ENCODE measurements at regions not wholly inside any gene's neighbourhood (a gene's known extent, or its start where the extent isn't known, plus 50 kb on each side); places are given as distances from the start of the nearest gene placed in this dataset.
"Not testable (repeated sequence)": the region's sequence is repeated elsewhere in the genome, so short reads cannot be mapped to it uniquely, and the experiment has no call there.

DNA sequence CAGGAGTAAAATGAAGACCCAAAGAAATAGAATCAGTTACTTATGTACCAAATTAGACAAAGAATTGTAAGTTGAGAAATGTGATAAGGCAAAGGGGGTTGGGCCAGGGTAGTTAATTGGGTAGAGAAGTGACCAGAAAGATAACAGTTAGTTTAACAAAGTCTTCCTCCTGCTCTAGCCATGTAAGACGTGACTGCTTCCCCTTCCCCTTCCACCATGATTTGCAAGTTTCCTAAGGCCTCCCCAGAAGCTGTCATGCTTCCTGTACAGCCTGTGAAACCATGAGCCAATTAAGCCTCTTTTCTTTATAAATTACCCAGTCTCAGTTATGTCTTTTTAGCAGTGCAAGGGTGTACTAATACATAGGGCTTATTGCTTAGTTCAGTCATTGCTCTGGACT lies 142.0 kb upstream of the PDE4B start:
- H3K27me3 ChIP-seq (ENCODE audit: insufficient read depth, low read length), result no peaks in the 10 kb centered on the region
- peaks cover 3 to 14% of the 10 kb centered on the region in 2 donors for H3K27me3 Mint-ChIP-seq
- peaks cover 0 to 18% (median 6%) of the 10 kb centered on the region in 8 donors for H3K9me3 Mint-ChIP-seq
- H3K9me3 ChIP-seq (ENCODE audit: control insufficient read depth in 1 of 2, low read length in 2 of 2), result no peaks in the 10 kb centered on the region
- no peak overlapping the region for H3K27ac ChIP-seq (ENCODE audit: low read depth, low read length)
- no peaks in the 10 kb centered on the region for H3K4me1 ChIP-seq (ENCODE audit: insufficient read depth, low read length)
- POLR2A ChIA-PET (ENCODE audit: partially characterized antibody), result no interaction called here
- no peaks in the 10 kb centered on the region for H3K36me3 ChIP-seq (ENCODE audit: insufficient read depth, low read length)
- intact Hi-C loops (cut with micrococcal nuclease), result no loop called here
- no peaks in the 10 kb centered on the region for H3K4me1 Mint-ChIP-seq
- no peak overlapping the region for H3K4me3 Mint-ChIP-seq
- H3K4me3 ChIP-seq (ENCODE audit: low read length in 2 of 2), result no peak overlapping the region
- no peak for DNase-seq
- H3K36me3 Mint-ChIP-seq, result no peaks in the 10 kb centered on the region
- CTCF ChIA-PET (ENCODE audit: partially characterized antibody), result no interaction called here
- H3K27ac Mint-ChIP-seq, result no peak overlapping the region

GRCh38 chr1:65654526-65654925 lies 138.2 kb upstream of the PDE4B start:
- POLR2A ChIA-PET (ENCODE audit: partially characterized antibody); CTCF ChIA-PET (ENCODE audit: partially characterized antibody); DNase-seq; H3K36me3 ChIP-seq (ENCODE audit: insufficient read depth, low read length); H3K4me1 ChIP-seq (ENCODE audit: insufficient read depth, low read length); H3K9me3 Mint-ChIP-seq; H3K27ac Mint-ChIP-seq; H3K27ac ChIP-seq (ENCODE audit: low read depth, low read length); H3K4me1 Mint-ChIP-seq; H3K36me3 Mint-ChIP-seq; H3K4me3 ChIP-seq (ENCODE audit: low read length in 2 of 2); H3K27me3 Mint-ChIP-seq; H3K27me3 ChIP-seq (ENCODE audit: insufficient read depth, low read length); H3K4me3 Mint-ChIP-seq; intact Hi-C loops (cut with micrococcal nuclease); H3K9me3 ChIP-seq (ENCODE audit: control insufficient read depth in 1 of 2, low read length in 2 of 2): not testable (repeated sequence)

GRCh38 chr1:65657609-65658008 lies 135.1 kb upstream of the PDE4B start:
- POLR2A ChIA-PET (ENCODE audit: partially characterized antibody); H3K27ac Mint-ChIP-seq; H3K27ac ChIP-seq (ENCODE audit: low read depth, low read length); H3K36me3 ChIP-seq (ENCODE audit: insufficient read depth, low read length); H3K4me3 Mint-ChIP-seq; H3K9me3 ChIP-seq (ENCODE audit: control insufficient read depth in 1 of 2, low read length in 2 of 2); H3K36me3 Mint-ChIP-seq; H3K27me3 Mint-ChIP-seq; intact Hi-C loops (cut with micrococcal nuclease); H3K4me1 Mint-ChIP-seq; H3K4me1 ChIP-seq (ENCODE audit: insufficient read depth, low read length); H3K9me3 Mint-ChIP-seq; H3K27me3 ChIP-seq (ENCODE audit: insufficient read depth, low read length); DNase-seq; H3K4me3 ChIP-seq (ENCODE audit: low read length in 2 of 2); CTCF ChIA-PET (ENCODE audit: partially characterized antibody): not testable (repeated sequence)

DNA sequence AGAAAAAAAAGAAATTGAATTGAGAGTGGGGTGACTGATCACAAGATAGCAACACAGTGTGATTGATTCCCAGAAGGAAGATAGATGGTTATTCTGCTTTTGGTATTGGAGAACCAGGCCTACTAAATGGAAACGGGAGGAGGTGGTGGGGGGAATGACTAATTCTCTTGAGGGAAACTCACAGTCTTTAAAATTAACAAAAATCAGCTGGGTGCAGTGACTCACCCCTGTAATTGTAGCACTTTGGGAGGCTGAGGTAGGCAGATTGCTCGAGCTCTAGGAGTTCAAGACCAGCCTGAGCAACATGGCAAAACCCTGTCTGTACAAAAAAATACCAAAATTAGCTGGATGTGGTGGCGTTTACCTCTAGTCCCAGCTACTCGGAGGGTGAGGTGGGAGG lies 134.6 kb upstream of the PDE4B start:
- Mint-ChIP-seq H3K4me1 (no peaks in the 10 kb centered on the region), H3K27me3 (peaks cover 1 to 8% of the 10 kb centered on the region in 2 donors), H3K27ac (no peak overlapping the region), H3K4me3 (no peak overlapping the region), H3K9me3 (peaks cover 0 to 9% (median 2%) of the 10 kb centered on the region in 8 donors), H3K36me3 (no peaks in the 10 kb centered on the region)
- H3K36me3 ChIP-seq (ENCODE audit: insufficient read depth, low read length), result no peaks in the 10 kb centered on the region
- ChIA-PET CTCF (ENCODE audit: partially characterized antibody) (no interaction called here), POLR2A (ENCODE audit: partially characterized antibody) (no interaction called here)
- H3K27me3 ChIP-seq (ENCODE audit: insufficient read depth, low read length), result no peaks in the 10 kb centered on the region
- DNase-seq, result no peak
- no peaks in the 10 kb centered on the region for H3K4me1 ChIP-seq (ENCODE audit: insufficient read depth, low read length)
- H3K9me3 ChIP-seq (ENCODE audit: control insufficient read depth in 1 of 2, low read length in 2 of 2), result no peaks in the 10 kb centered on the region
- no peak overlapping the region for H3K4me3 ChIP-seq (ENCODE audit: low read length in 2 of 2)
- no peak overlapping the region for H3K27ac ChIP-seq (ENCODE audit: low read depth, low read length)
- intact Hi-C loops (cut with micrococcal nuclease), result no loop called here

GRCh38 chr1:65668368-65668767 lies 124.3 kb upstream of the PDE4B start:
- peaks cover 3% of the 10 kb centered on the region for H3K27me3 ChIP-seq (ENCODE audit: insufficient read depth, low read length)
- no peaks in the 10 kb centered on the region for H3K9me3 ChIP-seq (ENCODE audit: control insufficient read depth in 1 of 2, low read length in 2 of 2)
- no peaks in the 10 kb centered on the region for H3K36me3 ChIP-seq (ENCODE audit: insufficient read depth, low read length)
- Mint-ChIP-seq H3K36me3 (peaks cover 3 to 10% of the 10 kb centered on the region in 2 donors), H3K27me3 (peaks cover 10 to 18% of the 10 kb centered on the region in 2 donors), H3K9me3 (peaks cover 3 to 29% (median 18%) of the 10 kb centered on the region in 8 donors), H3K27ac (no peak overlapping the region), H3K4me1 (no peaks in the 10 kb centered on the region), H3K4me3 (no peak overlapping the region)
- ChIA-PET POLR2A (ENCODE audit: partially characterized antibody) (no interaction called here), CTCF (ENCODE audit: partially characterized antibody) (no interaction called here)
- DNase-seq, result no peak
- H3K4me3 ChIP-seq (ENCODE audit: low read length in 2 of 2), result no peak overlapping the region
- no peak overlapping the region for H3K27ac ChIP-seq (ENCODE audit: low read depth, low read length)
- intact Hi-C loops (cut with micrococcal nuclease), result no loop called here
- H3K4me1 ChIP-seq (ENCODE audit: insufficient read depth, low read length), result no peaks in the 10 kb centered on the region

- ChIA-PET POLR2A (ENCODE audit: partially characterized antibody) (no interaction called here), CTCF (ENCODE audit: partially characterized antibody) (no interaction called here)
- H3K36me3 Mint-ChIP-seq, result peaks cover 3 to 10% of the 10 kb centered on the region in 2 donors
- H3K4me3 Mint-ChIP-seq, result no peak overlapping the region
- peaks cover 3 to 25% (median 16%) of the 10 kb centered on the region in 8 donors for H3K9me3 Mint-ChIP-seq
- Histone ChIP-seq H3K27me3 (ENCODE audit: insufficient read depth, low read length) (peaks cover 3% of the 10 kb centered on the region), H3K9me3 (ENCODE audit: control insufficient read depth in 1 of 2, low read length in 2 of 2) (no peaks in the 10 kb centered on the region), H3K27ac (ENCODE audit: low read depth, low read length) (no peak overlapping the region), H3K4me3 (ENCODE audit: low read length in 2 of 2) (no peak overlapping the region), H3K36me3 (ENCODE audit: insufficient read depth, low read length) (no peaks in the 10 kb centered on the region), H3K4me1 (ENCODE audit: insufficient read depth, low read length) (no peaks in the 10 kb centered on the region)
- H3K27ac Mint-ChIP-seq, result no peak overlapping the region
- intact Hi-C loops (cut with micrococcal nuclease), result no loop called here
- H3K4me1 Mint-ChIP-seq, result no peaks in the 10 kb centered on the region
- DNase-seq, result no peak
- peaks cover 10 to 13% of the 10 kb centered on the region in 2 donors for H3K27me3 Mint-ChIP-seq
Observed at GRCh38 chr1:65670518-65670917, 122.2 kb upstream of the PDE4B start.

DNA sequence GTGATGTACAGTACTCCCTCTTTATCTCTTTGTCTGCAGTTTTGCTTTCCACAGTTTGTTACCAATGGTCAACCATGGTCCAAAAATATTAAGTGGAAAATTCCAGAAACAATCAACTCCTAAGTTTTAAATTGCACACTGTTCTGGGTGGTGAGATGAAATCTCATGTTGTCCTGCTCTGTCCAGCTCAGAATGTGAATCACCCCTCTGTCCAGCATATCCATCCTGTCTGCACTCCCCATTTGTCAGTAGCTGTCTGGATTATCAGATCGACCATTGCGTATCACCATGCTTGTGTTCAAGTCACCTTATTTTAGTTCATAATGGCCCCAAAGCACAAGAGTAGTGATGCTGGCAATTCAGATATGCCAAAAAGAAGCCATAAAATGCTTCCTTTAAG lies 118.2 kb upstream of the PDE4B start:
- Histone ChIP-seq H3K36me3 (ENCODE audit: insufficient read depth, low read length) (no peaks in the 10 kb centered on the region), H3K27me3 (ENCODE audit: insufficient read depth, low read length) (no peaks in the 10 kb centered on the region), H3K4me3 (ENCODE audit: low read length in 2 of 2) (no peak overlapping the region), H3K9me3 (ENCODE audit: control insufficient read depth in 1 of 2, low read length in 2 of 2) (no peaks in the 10 kb centered on the region), H3K27ac (ENCODE audit: low read depth, low read length) (no peak overlapping the region), H3K4me1 (ENCODE audit: insufficient read depth, low read length) (no peaks in the 10 kb centered on the region)
- peaks cover 2 to 4% of the 10 kb centered on the region in 2 donors for H3K27me3 Mint-ChIP-seq
- ChIA-PET POLR2A (ENCODE audit: partially characterized antibody) (no interaction called here), CTCF (ENCODE audit: partially characterized antibody) (no interaction called here)
- H3K4me1 Mint-ChIP-seq, result no peaks in the 10 kb centered on the region
- intact Hi-C loops (cut with micrococcal nuclease), result no loop called here
- peaks cover 0 to 8% (median 0%) of the 10 kb centered on the region in 8 donors for H3K9me3 Mint-ChIP-seq
- H3K4me3 Mint-ChIP-seq, result no peak overlapping the region
- no peaks in the 10 kb centered on the region for H3K36me3 Mint-ChIP-seq
- H3K27ac Mint-ChIP-seq, result no peak overlapping the region
- no peak for DNase-seq

- Mint-ChIP-seq H3K27ac (no peak overlapping the region), H3K4me3 (no peak overlapping the region), H3K9me3 (no peaks in the 10 kb centered on the region), H3K4me1 (no peaks in the 10 kb centered on the region), H3K27me3 (peaks cover 6 to 8% of the 10 kb centered on the region in 2 donors), H3K36me3 (no peaks in the 10 kb centered on the region)
- no peak overlapping the region for H3K27ac ChIP-seq (ENCODE audit: low read depth, low read length)
- ChIA-PET POLR2A (ENCODE audit: partially characterized antibody) (no interaction called here), CTCF (ENCODE audit: partially characterized antibody) (no interaction called here)
- H3K4me1 ChIP-seq (ENCODE audit: insufficient read depth, low read length), result no peaks in the 10 kb centered on the region
- H3K9me3 ChIP-seq (ENCODE audit: control insufficient read depth in 1 of 2, low read length in 2 of 2), result no peaks in the 10 kb centered on the region
- no peak for DNase-seq
- no peak overlapping the region for H3K4me3 ChIP-seq (ENCODE audit: low read length in 2 of 2)
- intact Hi-C loops (cut with micrococcal nuclease), result loop anchor here (10.0 kb wide), 1 partner anchor 855 kb away; no protein-coding TSS in a partner anchor
- H3K36me3 ChIP-seq (ENCODE audit: insufficient read depth, low read length), result no peaks in the 10 kb centered on the region
- H3K27me3 ChIP-seq (ENCODE audit: insufficient read depth, low read length), result no peaks in the 10 kb centered on the region
Observed at GRCh38 chr1:65679773-65680172, 112.9 kb upstream of the PDE4B start.

All from CD4-positive, alpha-beta memory T cell (primary cell).